HepG2 (cell line): ENCODE measurements at regions not wholly inside any gene's neighbourhood (a gene's known extent, or its start where the extent isn't known, plus 50 kb on each side); places are given as distances from the start of the nearest gene placed in this dataset.

ENCODE experiments used
- DMTF1 ChIP-seq: sonication (generic); formaldehyde crosslinking; IDR thresholded peaks from 2 replicates; pipeline ENCODE4 v1.4.0; 2020; ENCODE audit warnings: mild to moderate bottlenecking, missing genetic modification reagents
- EP300 ChIP-seq, 3 experiments: sonication (generic) in 1 of 3; formaldehyde crosslinking in 1 of 3; IDR thresholded peaks; 2 replicates each; pipeline versions ENCODE4 v1.5.1 to v1.6.1; 2011 to 2020; ENCODE audit warnings: low read depth in 2 of 3, low read length in 2 of 3, borderline replicate concordance in 1 of 3, improper control_type of control experiment in 1 of 3, mild to moderate bottlenecking in 1 of 3, missing genetic modification reagents in 1 of 3, moderate library complexity in 1 of 3
- FOXK1 ChIP-seq: sonication (generic); formaldehyde crosslinking; IDR thresholded peaks from 2 replicates; pipeline ENCODE4 v1.4.0; 2020; ENCODE audit warnings: low read depth, missing genetic modification reagents, borderline replicate concordance
- HBP1 ChIP-seq: IDR thresholded peaks from 2 replicates; pipeline ENCODE4 v1.6.1; 2016; ENCODE audit warnings: low read depth, control low read depth
- KLF6 ChIP-seq: IDR thresholded peaks from 2 replicates; pipeline ENCODE4 v1.8.0; 2016; ENCODE audit warnings: missing biosample characterization, missing genetic modification reagents
- NFE2L1 ChIP-seq: sonication (generic); formaldehyde crosslinking; IDR thresholded peaks from 2 replicates; pipeline ENCODE4 v1.4.0; 2020; ENCODE audit warnings: missing genetic modification reagents, mild to moderate bottlenecking, borderline replicate concordance
- NR2F2 ChIP-seq: IDR thresholded peaks from 2 replicates; pipeline ENCODE4 v1.6.1; 2012; ENCODE audit warnings: low read depth, inconsistent platforms, borderline replicate concordance
- POLR2AphosphoS5 ChIP-seq: IDR thresholded peaks from 2 replicates; pipeline ENCODE4 v1.6.1; 2012; ENCODE audit warnings: low read depth, low read length
- RAD21 ChIP-seq: fragments of 450-650 bp; formaldehyde crosslinking; IDR thresholded peaks from 2 replicates; pipeline ENCODE4 v1.5.0; 2020; ENCODE audit warnings: mild to moderate bottlenecking
- TOE1 ChIP-seq: sonication (generic); formaldehyde crosslinking; IDR thresholded peaks from 2 replicates; pipeline ENCODE4 v1.4.0; 2020; ENCODE audit warnings: mild to moderate bottlenecking, missing genetic modification reagents
- ZNF329 ChIP-seq: sonication (generic); formaldehyde crosslinking; IDR thresholded peaks from 2 replicates; pipeline ENCODE4 v1.9.0; 2021; ENCODE audit warnings: low read depth, mild to moderate bottlenecking, missing genetic modification reagents
- TF ChIP-seq, protein P1 (sequence below), 2 experiments: IDR thresholded peaks; 2 replicates each; pipeline ENCODE4 v1.6.1; 2011 to 2012; ENCODE audit warnings: low read length in 2 of 2, borderline replicate concordance in 1 of 2, low read depth in 1 of 2, mild to moderate bottlenecking in 1 of 2, moderate library complexity in 1 of 2
- TF ChIP-seq, protein P2 (sequence below): sonication (generic); formaldehyde crosslinking; IDR thresholded peaks from 2 replicates; pipeline ENCODE4 v1.4.0; 2020; ENCODE audit warnings: mild to moderate bottlenecking, low read depth, missing genetic modification reagents
- TF ChIP-seq, protein P3 (sequence below): sonication (generic); formaldehyde crosslinking; IDR thresholded peaks from 2 replicates; pipeline ENCODE4 v1.5.0; 2020; ENCODE audit warnings: mild to moderate bottlenecking, missing genetic modification reagents, moderate library complexity

- TF ChIP-seq KLF6 (CRISPR knock-in tag) (no peak), ZNF329 (no peak), POLR2AphosphoS5 (no peak), NFE2L1 (CRISPR knock-in tag) (no peak), NR2F2 (no peak), HBP1 (no peak), EP300 (IDR thresholded peaks at IDR 0.05; ENCODE audit: low read depth in 2 of 2, low read length in 2 of 2) (no peak), EP300 (CRISPR knock-in tag; IDR thresholded peaks at IDR 0.05; ENCODE audit: borderline replicate concordance) (no peak), TOE1 (CRISPR knock-in tag) (no peak), RAD21 (no peak), FOXK1 (no peak), DMTF1 (CRISPR knock-in tag) (no peak)
- TF ChIP-seq, protein P1, sequence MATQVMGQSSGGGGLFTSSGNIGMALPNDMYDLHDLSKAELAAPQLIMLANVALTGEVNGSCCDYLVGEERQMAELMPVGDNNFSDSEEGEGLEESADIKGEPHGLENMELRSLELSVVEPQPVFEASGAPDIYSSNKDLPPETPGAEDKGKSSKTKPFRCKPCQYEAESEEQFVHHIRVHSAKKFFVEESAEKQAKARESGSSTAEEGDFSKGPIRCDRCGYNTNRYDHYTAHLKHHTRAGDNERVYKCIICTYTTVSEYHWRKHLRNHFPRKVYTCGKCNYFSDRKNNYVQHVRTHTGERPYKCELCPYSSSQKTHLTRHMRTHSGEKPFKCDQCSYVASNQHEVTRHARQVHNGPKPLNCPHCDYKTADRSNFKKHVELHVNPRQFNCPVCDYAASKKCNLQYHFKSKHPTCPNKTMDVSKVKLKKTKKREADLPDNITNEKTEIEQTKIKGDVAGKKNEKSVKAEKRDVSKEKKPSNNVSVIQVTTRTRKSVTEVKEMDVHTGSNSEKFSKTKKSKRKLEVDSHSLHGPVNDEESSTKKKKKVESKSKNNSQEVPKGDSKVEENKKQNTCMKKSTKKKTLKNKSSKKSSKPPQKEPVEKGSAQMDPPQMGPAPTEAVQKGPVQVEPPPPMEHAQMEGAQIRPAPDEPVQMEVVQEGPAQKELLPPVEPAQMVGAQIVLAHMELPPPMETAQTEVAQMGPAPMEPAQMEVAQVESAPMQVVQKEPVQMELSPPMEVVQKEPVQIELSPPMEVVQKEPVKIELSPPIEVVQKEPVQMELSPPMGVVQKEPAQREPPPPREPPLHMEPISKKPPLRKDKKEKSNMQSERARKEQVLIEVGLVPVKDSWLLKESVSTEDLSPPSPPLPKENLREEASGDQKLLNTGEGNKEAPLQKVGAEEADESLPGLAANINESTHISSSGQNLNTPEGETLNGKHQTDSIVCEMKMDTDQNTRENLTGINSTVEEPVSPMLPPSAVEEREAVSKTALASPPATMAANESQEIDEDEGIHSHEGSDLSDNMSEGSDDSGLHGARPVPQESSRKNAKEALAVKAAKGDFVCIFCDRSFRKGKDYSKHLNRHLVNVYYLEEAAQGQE (IDR thresholded peaks at IDR 0.05; ENCODE audit: borderline replicate concordance in 1 of 2, low read depth in 1 of 2, low read length in 2 of 2) = no peak
- TF ChIP-seq, protein P2, sequence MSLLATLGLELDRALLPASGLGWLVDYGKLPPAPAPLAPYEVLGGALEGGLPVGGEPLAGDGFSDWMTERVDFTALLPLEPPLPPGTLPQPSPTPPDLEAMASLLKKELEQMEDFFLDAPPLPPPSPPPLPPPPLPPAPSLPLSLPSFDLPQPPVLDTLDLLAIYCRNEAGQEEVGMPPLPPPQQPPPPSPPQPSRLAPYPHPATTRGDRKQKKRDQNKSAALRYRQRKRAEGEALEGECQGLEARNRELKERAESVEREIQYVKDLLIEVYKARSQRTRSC (CRISPR knock-in tag) = no peak
- TF ChIP-seq, protein P3, sequence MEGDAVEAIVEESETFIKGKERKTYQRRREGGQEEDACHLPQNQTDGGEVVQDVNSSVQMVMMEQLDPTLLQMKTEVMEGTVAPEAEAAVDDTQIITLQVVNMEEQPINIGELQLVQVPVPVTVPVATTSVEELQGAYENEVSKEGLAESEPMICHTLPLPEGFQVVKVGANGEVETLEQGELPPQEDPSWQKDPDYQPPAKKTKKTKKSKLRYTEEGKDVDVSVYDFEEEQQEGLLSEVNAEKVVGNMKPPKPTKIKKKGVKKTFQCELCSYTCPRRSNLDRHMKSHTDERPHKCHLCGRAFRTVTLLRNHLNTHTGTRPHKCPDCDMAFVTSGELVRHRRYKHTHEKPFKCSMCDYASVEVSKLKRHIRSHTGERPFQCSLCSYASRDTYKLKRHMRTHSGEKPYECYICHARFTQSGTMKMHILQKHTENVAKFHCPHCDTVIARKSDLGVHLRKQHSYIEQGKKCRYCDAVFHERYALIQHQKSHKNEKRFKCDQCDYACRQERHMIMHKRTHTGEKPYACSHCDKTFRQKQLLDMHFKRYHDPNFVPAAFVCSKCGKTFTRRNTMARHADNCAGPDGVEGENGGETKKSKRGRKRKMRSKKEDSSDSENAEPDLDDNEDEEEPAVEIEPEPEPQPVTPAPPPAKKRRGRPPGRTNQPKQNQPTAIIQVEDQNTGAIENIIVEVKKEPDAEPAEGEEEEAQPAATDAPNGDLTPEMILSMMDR = no peak
Observed at GRCh38 chr4:156255230-156256007, 301.8 kb upstream of the CTSO start.
